NCI-H1048 (cell line): ENCODE measurements at regions not wholly inside any gene's neighbourhood (a gene's known extent, or its start where the extent isn't known, plus 50 kb on each side); places are given as distances from the start of the nearest gene placed in this dataset.

Source experiments
- DNase-seq: peaks from one replicate; lab custom pipeline; 2025; lab: John Stamatoyannopoulos, UW

DNA sequence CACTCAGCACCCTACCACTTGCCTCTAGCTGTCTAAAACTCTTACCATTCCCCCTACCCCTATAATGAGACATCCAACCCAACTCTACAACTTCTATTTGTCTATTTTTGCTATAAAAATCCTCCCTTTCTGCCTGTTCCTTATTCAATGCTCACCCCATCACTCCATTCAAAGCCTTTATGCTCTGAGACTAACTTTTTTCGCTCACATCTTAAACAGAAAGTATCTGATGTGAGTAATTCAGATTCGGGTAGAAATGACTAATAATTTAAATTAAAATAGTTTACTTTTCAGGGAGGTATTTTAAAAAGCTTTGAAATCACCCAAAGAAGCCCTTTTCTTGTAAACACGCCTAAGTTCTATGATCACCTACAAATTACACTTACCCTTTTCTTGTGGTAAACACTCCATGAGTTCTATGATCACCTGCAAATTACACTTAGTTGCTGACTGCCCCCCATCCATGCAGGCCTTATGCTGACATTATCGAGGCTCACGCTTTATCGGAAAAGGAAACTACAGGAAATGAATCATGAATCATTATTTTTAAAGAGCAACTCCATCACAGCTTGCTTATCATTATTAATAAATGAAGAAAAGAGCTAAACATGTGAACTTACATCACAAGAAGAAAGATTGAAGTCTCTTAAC is 168.7 kb upstream of the PPP1R2C start:
- DNase-seq, result no peak

DNA sequence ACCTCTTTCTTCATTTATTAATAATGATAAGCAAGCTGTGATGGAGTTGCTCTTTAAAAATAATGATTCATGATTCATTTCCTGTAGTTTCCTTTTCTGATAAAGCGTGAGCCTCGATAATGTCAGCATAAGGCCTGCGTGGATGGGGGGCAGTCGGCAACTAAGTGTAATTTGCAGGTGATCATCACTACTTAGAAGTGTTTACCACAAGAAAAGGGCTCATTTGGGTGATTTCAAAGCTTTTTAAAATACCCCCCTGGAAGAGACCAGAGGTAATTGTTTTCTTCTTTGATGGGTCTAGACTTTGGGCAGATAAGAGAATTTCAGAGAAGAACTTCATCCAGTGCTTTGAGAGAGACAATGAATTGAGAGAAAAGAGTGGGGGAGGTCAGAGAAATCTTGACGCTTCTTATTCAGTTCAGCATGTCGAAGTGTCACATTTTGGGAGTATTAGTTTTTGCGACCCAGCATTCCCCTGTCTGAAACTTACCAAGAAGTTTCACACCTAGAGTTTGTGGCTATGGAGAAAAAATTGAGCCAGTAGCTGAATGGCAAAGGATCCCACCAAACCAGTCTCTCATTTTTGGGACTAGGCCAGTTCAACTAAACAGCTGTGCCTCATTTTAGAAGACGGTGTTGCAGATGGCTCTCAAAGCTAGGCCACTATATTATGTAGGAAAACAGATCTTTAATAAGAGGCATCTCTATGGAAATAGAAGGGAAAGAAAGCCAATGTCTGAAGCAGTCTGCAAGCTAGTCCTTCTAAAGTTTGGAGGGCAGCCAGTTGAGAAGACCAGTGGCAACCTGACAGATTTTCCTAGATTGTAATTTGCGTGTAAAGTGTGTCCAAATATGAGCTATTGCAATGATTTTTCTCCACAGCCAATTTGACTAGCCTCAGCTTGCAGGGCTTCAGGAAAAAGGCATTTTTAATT is 171.0 kb upstream of the PPP1R2C start:
- DNase-seq, result no peak

DNA sequence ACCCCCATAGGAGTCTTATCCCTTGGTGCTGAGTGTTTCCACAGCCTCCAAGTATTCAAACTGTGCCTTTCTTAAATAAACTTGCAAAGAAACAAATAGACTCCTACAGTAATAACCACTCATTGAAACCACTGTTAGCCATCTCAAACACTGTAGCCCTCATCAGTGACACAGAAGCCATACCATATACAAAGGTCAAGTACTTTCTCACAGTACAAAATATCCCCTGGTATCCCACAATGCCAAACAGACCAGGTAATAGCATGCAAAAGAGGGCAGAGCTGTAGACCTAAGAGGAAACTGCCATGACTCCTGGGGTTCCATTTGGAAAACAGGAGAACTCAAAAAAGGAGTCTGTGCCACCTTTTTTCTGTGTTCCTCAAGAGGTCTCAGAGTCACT is 173.8 kb upstream of the PPP1R2C start:
- no peak for DNase-seq

DNA sequence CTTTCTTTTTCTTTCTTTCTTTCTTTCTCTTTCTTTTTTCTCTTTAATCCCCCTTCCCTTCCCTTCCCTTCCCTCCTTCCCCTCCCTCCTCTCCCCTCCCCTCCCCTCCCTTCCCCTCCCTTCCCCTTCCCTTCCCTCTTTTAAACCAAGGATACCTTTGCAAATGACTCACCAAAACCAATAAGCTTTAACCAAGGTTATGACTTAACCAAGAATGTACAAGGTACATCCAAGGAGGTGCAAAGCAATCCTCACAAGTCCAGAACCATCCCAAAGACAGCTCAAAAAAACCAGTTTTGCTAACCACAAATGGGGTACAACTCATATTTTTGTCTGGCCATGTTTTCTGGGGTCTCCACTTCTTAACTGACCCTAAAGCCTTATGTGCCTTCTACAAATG is 174.7 kb upstream of the PPP1R2C start:
- DNase-seq, result no peak

DNA sequence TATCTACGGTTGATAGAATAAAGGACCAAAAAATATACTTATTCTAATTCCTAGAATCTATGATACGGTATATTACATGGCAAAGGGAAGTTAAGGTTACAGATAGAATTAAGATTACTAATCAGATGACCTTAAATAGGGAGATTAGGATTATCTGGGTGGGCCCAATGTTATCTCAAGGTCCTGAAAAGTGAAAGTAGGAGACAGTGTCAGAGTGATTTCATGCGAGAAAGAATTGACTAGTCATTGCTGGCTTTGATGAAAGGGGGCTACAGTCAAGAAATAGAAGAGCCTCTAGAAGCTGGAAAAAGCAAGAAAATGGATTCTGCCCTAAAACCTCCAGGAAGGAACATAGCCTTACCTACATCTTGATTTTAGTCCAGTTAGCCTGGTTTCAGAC is 176.9 kb upstream of the PPP1R2C start:
- no peak for DNase-seq

DNA sequence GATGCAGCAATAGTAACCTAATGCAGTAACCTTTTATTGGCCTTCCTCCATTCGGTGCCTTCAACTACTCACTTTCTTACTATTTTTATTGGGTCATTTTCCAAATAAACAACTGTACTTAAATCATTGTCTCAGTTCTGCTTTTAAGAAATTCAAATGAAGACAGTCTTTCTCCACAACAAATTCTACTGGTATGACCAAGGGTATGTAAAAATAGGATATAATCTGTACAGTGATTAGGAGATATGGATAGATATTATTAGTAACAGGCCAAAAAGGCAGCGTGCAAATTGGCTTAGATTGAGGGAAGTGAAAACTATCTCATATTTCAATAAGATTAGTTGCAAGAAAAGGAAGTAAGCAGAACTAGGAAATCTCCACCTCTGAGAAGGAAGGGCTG is 177.4 kb upstream of the PPP1R2C start:
- no peak for DNase-seq

DNA sequence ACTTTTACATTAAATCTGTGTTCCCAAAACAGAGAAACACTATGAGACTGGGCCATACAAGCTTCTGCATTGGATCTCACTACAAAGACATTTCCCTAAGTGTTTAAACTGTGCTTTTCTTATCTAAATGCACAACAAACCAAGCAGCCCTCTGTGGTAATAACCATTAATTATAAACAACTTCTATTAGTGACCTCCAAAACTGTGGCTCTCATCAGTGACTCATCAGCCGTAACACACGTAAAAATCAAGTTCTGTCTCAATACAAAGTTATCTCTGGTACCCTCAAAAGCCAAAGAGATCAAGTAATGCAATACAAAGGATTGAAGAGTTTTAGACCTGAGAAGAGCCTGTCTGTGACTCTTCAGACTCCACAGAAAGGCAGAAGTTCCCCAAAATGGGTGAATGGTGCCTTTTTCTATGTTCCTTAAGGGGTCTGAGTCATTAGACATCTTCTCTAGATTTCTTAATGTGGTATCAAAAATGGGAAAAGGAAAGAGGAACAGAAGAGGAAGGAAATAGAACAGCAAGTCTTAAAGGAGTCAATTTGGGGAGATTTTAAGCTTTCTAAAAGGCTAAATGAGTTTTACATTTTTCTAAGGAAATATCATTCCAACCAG is 189.8 kb upstream of the PPP1R2C start:
- DNase-seq, result no peak

DNA sequence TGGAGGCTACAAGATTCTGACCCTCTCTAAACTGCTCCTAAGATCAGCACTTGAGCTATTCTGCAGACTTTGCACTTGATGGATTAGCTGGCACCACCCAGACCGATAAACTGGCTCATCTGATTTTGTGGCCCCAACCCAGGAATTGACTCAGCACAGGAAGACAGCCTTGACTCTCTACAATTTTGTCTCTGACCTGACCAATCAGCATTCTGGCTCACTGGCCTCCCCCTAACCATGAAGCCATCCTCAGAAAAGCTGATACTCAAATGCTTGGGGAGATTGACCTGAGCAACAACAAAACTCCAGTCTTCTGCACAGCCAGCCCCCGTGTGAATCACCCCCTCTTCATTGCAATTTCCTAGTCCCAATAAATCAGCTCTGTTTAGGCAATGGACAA is 195.4 kb upstream of the PPP1R2C start:
- DNase-seq, result no peak

DNA sequence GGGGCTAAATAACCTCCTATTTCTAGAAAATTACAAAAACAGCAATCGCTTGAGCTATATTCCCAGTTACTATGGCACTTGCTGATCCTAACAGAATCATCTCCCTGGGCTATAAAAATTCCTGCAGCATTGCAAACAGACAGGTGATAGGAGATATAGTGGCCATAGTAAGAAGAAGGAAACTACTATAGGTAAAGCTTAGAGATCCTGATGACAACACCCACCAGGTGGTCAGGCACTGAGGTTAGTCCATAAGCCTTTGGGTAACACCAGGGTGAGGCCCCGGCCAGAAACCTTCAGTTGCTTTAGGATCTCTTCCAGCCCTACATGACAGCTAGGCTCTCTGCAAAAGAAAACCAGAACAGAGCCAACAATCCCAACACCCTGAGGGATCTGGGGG is 197.9 kb upstream of the PPP1R2C start:
- no peak for DNase-seq

DNA sequence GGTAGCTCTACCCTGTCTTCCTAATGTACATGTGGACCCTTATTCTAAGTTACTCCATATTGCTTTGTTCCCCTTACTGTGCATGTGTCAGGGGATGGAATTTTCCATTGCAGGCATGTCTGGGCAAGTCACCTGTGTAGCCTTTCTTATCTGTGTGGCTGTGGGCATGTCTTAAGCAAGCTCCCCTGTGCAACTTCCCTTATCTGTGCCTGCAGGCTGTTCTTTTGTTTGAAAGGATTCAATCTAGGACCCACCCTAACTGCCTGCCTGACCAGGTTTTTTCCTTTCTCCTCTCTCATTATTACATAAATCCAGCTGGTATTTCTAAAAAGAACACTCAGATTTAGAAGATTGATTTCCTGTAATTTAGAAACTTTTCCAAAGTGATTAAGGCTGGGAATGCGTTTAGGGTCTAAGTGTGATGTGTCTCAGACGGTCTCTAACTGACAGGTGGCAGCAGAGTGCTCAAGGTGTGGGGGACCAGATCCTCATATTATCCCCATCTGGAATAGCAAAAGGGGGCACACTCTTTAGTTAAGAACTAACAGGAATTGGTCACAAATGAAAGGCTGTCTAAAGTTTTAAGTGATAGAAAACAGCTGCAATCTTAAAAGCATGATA is 198.9 kb upstream of the PPP1R2C start:
- DNase-seq, result no peak

DNA sequence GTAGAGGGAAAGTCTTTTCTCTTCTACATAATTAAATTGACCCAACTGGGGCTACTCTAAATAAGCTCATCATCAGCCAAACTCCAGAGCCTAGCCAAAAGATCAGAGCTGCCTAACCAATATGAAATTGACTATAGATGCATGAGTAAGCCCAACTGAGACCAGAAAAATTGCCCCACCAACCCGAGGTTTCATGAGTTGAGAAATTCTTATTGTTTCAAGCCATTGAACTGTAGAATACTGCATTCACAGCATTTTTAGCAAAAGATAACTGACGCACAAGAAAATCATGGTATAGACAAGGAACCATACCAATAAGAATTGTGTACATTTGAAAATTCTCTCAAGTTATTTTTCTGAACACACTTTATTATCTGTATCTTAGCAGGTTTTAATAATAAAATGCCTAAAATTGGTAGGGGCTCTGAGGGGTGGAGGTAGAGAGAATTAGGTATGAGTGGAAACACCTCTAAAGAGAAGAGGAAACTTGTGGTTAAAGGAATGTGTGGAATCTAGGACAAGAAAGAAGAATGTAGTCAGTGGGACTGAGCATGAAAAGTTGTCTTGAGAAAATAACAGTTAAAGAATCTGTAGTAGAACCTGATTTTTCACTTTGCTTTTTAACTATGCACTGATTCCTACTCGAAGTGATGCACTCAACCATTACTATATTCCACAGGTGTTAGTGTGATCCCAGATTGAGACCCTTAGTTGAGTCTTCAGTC is 200.9 kb upstream of the PPP1R2C start:
- no peak for DNase-seq

DNA sequence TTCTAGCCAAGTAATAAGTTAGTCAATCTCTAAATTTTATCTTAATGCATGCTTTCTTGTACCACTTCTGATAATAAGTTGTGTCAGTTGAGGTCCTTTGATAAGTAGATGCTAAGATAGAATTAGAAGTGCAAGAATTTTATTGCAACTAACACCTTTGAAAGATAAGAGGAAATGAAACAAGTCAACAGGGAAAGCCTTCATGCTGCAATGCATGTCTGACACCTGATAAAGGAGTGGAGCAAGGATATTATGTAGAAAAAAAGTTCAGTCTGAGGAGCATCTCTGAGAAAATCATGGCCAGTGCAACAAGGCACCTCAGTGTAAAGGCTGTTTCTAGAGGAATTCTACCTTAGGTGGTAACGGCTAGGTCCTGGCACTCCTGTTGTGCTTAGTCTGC is 210.7 kb upstream of the PPP1R2C start:
- DNase-seq, result no peak

DNA sequence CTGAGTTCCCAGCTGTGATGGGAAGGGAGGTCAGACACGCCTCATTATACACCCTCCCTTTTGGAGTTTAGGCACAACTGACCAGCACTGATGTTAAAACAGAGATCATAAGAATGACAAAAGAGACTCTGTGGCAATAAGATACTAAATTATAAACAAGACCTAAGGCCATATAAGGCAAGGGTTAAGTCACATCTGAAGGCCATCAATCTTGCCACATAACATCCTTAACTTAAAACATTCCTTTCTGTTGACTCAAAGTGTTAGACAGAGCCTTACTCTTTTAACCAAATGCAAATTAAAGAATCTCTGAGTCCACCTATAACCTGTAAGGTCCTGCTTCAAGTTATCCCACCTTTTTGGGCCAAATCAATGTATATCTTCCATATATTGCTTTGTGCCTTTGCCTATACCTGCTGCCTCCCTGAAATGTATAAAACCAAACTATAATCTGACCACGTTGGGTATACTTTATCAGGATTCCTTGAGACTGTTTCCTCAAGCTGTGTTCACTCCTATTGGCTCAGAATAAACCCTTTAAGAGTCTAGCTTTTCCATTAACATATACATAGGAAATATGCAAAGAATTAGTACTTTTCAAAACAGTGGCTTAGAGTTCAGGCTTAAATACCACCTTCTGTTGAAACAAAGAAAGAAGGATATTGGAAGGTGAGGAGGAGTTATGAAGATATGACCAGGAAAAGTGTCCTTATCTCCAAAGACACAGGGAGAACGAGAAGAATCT is 214.4 kb upstream of the PPP1R2C start:
- DNase-seq, result no peak

DNA sequence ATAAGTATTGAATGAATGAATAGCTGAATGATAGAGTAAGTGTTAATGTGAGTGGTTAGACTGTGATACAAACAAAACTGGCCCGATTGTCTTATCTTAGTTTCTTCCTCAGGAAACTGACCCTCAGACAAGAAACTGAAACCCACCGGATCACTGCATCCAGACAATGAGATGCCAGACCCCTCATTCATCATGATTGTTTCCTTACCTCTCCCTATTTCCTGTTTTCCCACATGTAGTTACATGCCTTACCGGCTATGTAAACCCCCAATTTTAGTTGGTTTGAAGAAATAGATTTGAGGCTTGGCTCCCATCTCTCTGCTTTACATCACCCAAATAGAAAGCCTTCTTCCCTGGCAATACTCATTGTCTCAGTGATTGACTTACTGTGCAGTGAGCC is 218.9 kb upstream of the PPP1R2C start:
- DNase-seq, result no peak

DNA sequence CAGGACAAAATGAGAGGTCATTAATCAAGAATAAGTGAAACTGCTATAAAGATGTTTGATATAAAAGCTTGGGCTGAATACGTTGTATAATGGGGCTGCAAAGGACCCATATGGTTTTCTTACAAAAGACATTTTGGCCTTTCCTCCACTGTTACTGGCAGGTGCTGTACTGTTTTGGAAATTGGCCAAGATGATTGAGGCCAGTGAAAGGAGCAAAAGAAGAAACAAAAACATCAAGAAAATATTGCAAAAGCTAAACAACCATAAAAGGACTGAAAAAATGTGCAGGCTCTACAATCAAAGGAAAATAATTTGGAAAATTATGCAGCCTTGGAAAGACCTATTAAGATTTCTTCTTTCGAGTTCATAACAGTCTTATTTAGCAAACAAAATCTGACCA is 222.2 kb upstream of the PPP1R2C start:
- no peak for DNase-seq

DNA sequence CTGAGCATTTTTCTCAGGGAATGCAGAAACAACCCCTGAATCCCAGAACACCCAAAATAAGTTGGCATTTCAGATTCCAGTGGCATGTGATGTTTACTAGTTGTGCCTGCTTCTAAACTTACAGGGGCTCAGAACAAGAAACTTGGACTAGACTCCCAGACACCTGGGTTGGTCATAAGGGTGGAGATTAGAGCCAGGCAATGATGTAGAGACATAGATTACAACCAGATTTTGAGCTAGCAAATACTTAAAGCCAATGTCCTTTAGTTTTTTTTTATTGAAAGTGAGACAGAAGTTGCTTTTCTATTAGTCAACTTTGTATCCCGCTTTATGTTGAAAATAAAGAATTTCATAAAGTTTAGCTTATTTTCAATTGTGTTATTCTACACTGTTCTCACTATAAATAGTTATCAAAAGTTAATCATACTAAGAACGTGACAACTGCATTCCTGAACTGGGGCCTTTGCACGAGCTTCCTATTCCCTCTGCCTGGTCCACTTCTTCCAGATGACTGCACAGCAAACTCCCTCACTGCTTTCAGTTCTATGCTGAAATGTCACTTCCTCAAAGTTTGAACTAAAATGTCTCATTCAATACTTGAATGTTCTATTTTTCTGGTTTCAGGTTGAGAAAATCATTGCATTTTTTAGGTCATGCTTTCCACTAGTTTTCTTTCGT is 224.7 kb upstream of the PPP1R2C start:
- DNase-seq, result no peak

DNA sequence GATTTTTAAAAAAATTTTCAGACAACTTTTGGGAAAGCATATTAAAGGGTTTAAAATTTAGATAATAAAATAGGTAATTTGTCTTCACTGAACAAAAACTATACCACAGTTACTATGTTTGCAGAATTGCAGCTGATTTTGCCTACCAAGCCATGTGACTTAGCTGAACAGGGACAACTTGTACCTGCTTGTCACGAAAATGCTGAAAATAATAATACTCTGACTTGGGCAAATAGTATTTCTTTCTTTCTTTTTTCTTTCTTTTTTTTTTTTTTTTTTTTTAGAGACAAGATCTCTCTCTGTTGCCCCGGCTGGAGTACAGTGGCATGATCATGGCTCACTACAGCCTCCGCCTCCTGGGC is 225.2 kb upstream of the PPP1R2C start:
- no peak for DNase-seq

DNA sequence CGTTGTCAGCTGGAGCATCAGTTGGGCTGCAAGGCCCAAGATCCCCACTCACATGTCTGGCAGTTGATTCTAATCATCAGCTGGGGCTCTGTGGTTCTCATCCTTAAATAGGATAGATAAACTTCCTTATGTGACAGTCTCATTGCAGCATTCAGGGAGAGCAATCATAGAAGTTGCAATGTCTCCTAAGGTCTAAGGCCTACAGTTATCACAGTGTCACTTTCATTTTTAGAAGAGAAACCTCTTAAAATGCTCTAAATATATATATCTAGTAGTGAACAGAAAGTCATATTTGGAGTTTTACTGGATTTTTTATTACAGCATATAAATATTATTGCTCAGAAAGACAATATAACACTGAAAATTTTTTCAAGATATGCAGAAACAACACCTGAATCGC is 226.0 kb upstream of the PPP1R2C start:
- DNase-seq, result no peak

DNA sequence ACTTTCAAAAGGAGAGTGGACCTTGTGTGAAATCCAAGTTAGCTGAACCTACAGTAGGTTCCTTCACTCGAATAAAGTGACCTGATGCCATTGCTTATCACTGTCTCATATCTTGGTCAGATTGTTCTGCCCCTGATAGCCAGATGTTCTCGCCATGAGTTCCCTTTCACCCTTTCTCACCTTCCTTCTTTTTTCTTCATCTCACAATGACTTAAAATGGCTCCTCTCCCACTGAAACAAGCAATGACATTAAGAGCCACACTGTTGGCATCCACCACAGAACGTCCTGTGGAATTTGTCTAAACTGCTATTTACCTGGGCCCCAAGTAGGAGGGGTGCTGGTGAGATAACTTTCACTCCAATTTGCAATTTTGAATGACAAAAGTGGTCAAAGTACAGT is 227.6 kb upstream of the PPP1R2C start:
- DNase-seq, result no peak

DNA sequence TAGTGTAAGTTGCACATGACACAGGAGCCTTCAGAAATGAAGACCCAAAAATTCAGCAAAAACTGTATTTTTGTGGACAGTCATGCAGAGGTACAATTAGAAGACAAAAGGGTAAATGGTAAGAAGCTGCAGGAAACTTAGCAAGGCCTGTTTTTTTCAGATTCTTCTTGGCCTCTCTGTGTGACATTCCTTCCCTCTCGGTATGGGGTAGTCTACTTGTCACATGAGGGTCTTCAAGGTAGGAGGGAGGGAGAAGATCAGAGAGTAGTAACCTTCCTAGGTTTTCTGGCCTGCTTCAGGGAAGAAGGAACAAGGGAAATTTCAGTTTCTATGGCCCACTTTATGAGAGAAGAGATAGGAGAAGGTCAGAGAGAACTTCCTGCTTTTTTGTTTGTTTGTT is 230.4 kb upstream of the PPP1R2C start:
- DNase-seq, result no peak

DNA sequence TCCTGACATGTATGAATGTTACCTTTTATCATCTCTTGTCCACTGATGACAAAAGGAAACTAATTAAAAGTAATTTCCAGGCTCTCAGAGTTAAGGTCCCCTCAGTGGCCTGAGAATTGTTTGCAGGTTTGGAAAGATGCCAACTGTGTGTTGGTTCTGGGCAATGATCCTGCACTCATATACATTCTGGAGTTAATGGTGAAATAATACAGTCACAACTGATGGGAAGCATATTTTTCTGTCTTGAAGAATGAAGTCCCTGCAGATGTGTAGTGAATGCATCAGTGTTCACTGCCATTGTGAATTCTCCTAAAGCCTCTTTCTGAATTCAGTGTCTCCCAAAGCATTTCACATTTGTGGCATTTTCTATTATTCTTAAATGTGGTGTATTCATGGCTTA is 238.1 kb upstream of the PPP1R2C start:
- no peak for DNase-seq
